ENCODE measurements at regions not wholly inside any gene's neighbourhood (a gene's known extent, or its start where the extent isn't known, plus 50 kb on each side); places are given as distances from the start of the nearest gene placed in this dataset.

DNA sequence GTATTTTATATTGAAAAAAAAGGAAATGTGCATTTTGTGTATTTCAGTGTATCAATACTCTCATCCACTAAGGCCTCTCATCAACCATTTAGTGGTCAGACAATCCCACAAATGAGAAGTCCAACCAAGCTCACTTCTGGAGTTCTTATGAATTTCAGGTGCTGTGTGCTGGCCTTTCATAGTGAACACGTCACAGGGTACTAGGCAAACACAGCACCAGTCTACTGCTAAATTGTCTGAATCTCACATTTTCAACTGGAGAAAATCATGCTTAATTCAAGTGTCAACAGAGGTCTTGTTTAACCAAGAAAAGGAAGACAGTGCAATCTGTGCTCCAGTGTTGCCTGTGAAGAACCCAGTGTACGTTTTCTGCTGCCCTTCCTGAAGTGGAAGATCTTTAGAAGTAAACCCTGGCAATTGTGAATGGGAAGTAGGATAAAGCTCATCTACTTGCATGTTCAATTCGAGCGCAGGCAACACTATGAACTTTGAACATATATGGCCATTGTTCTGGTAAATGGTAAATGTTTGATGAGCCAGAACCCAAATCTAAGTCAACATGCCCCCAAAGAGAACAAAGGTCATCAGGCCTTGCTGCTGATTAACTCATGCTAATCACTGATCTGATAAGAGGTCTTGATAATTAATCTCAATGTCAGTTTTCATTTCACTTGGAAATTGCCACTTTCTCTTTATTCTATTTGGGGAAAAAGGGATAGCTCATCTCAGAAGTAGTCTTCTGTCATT, 439.2 kb upstream of the SOX9 start:
- no peak for DNase-seq (ENCODE audit: insufficient read length, low spot score)
- TF ChIP-seq POLR2AphosphoS5 (IDR thresholded peaks at IDR 0.05; ENCODE audit: low read depth, low read length) (no peak), POLR2A (IDR thresholded peaks at IDR 0.05; ENCODE audit: low read depth, low read length) (no peak), SPI1 (IDR thresholded peaks at IDR 0.05; ENCODE audit: low read depth, low read length) (no peak), TAF1 (IDR thresholded peaks at IDR 0.05; ENCODE audit: low read depth, low read length) (no peak), POU2F2 (IDR thresholded peaks at IDR 0.05; ENCODE audit: low read depth, low read length) (no peak), PAX5 (IDR thresholded peaks at IDR 0.05; ENCODE audit: insufficient read depth, low read length, severe bottlenecking) (no peak)
- FAIRE-seq: no peak

DNA sequence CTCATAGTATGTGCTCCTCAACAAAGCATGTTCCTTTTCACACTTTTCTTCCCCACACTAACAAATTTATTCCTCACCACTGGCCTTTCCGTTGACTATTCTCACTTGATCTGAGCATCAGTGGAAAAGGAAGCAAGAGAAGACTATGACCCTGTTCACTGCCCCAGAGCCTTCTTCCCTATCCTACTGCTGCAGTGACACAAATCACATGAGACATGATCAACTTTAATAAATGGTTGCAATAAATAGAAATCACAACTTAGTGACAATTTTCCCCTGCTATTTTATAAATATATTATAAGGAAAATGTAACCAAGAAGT, 438.7 kb upstream of the SOX9 start:
- no peak for FAIRE-seq
- TF ChIP-seq PAX5 (IDR thresholded peaks at IDR 0.05; ENCODE audit: insufficient read depth, low read length, severe bottlenecking): no peak
- no peak for TF ChIP-seq SPI1 (IDR thresholded peaks at IDR 0.05; ENCODE audit: low read depth, low read length)
- no peak for TF ChIP-seq TAF1 (IDR thresholded peaks at IDR 0.05; ENCODE audit: low read depth, low read length)
- TF ChIP-seq POLR2A (IDR thresholded peaks at IDR 0.05; ENCODE audit: low read depth, low read length): no peak
- TF ChIP-seq POLR2AphosphoS5 (IDR thresholded peaks at IDR 0.05; ENCODE audit: low read depth, low read length): no peak
- TF ChIP-seq POU2F2 (IDR thresholded peaks at IDR 0.05; ENCODE audit: low read depth, low read length): no peak

DNA sequence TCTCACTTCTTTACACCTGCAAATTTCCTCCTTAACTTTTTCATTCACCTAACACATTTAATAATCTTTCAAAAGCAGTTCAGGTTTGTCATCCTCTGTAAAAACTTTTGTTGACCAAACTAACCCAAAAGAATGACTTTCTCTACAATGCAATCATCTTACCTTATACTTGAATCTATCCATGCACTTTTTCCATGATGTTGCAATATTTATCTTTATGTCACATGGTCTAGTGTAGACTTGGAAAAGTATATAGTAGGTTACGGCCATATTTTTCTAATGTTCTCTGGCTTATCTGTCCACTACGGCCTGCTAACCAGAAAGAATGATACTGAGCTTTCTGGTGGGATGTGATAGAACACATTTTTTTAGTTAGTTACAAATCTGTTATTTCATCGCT, 431.0 kb upstream of the SOX9 start:
- TF ChIP-seq POLR2AphosphoS5 (IDR thresholded peaks at IDR 0.05; ENCODE audit: low read depth, low read length) (no peak), PAX5 (IDR thresholded peaks at IDR 0.05; ENCODE audit: insufficient read depth, low read length, severe bottlenecking) (no peak), TAF1 (IDR thresholded peaks at IDR 0.05; ENCODE audit: low read depth, low read length) (no peak), POLR2A (IDR thresholded peaks at IDR 0.05; ENCODE audit: low read depth, low read length) (no peak), SPI1 (IDR thresholded peaks at IDR 0.05; ENCODE audit: low read depth, low read length) (no peak), POU2F2 (IDR thresholded peaks at IDR 0.05; ENCODE audit: low read depth, low read length) (no peak)
- DNase-seq (ENCODE audit: insufficient read length, low spot score) (no peak), FAIRE-seq (no peak)

More for the DNA sequence above, 438.7 kb upstream of the SOX9 start:
- DNase-seq (ENCODE audit: insufficient read length, low spot score): no peak

DNA sequence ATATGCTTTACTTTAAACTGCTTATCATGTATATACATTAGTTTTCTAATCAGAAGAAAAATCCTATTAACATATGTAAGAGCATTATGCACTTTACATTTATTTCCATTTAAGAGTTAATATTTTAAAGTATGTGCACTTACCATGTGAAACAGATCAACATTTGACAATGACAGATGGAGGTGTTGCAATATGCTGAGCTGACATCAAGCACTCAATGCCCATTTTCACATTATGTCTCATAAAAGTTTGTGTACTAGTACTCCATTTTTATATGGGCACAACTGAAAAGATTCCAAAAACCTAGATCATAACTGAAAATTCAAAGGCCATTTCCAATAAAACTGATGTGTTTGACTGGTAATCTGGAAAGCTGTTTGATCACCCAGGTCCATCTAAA, 420.9 kb upstream of the SOX9 start:
- DNase-seq (ENCODE audit: insufficient read length, low spot score): no peak
- FAIRE-seq: no peak

DNA sequence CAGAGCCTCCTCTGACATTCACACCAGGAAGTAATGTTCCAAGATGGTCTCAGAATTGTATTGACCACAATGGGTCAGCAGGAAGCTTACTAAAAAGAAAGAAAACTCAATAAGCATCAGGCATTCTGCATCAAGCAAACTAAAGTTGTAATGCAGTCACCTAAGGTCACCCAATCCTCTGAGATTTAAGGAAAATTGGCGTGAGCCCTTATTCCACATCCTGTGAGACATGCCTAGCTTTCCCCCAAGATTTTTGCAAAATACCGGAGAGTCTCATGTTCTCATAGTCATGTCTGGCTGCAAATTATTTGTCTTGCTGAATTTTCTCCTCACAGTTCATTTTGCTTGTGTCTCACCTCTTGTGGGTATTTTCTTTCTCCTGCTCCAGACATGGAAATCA, 417.1 kb upstream of the SOX9 start:
- TF ChIP-seq TAF1 (IDR thresholded peaks at IDR 0.05; ENCODE audit: low read depth, low read length) (no peak), POU2F2 (IDR thresholded peaks at IDR 0.05; ENCODE audit: low read depth, low read length) (no peak), PAX5 (IDR thresholded peaks at IDR 0.05; ENCODE audit: insufficient read depth, low read length, severe bottlenecking) (no peak), POLR2A (IDR thresholded peaks at IDR 0.05; ENCODE audit: low read depth, low read length) (no peak), POLR2AphosphoS5 (IDR thresholded peaks at IDR 0.05; ENCODE audit: low read depth, low read length) (no peak), SPI1 (IDR thresholded peaks at IDR 0.05; ENCODE audit: low read depth, low read length) (no peak)
- DNase-seq (ENCODE audit: insufficient read length, low spot score): no peak
- no peak for FAIRE-seq

More for the DNA sequence above, 420.9 kb upstream of the SOX9 start:
- no peak for TF ChIP-seq POLR2A (IDR thresholded peaks at IDR 0.05; ENCODE audit: low read depth, low read length)
- TF ChIP-seq TAF1 (IDR thresholded peaks at IDR 0.05; ENCODE audit: low read depth, low read length): no peak
- no peak for TF ChIP-seq PAX5 (IDR thresholded peaks at IDR 0.05; ENCODE audit: insufficient read depth, low read length, severe bottlenecking)
- no peak for TF ChIP-seq POU2F2 (IDR thresholded peaks at IDR 0.05; ENCODE audit: low read depth, low read length)
- no peak for TF ChIP-seq SPI1 (IDR thresholded peaks at IDR 0.05; ENCODE audit: low read depth, low read length)
- TF ChIP-seq POLR2AphosphoS5 (IDR thresholded peaks at IDR 0.05; ENCODE audit: low read depth, low read length): no peak

GRCh38 chr17:71709271-71709890, 411.4 kb upstream of the SOX9 start:
- DNase-seq (ENCODE audit: insufficient read length, low spot score) (no peak), FAIRE-seq (no peak)
- TF ChIP-seq POLR2A (IDR thresholded peaks at IDR 0.05; ENCODE audit: low read depth, low read length): no peak
- TF ChIP-seq POLR2AphosphoS5 (IDR thresholded peaks at IDR 0.05; ENCODE audit: low read depth, low read length): no peak
- TF ChIP-seq TAF1 (IDR thresholded peaks at IDR 0.05; ENCODE audit: low read depth, low read length): no peak
- TF ChIP-seq SPI1 (IDR thresholded peaks at IDR 0.05; ENCODE audit: low read depth, low read length): no peak
- TF ChIP-seq POU2F2 (IDR thresholded peaks at IDR 0.05; ENCODE audit: low read depth, low read length): no peak
- TF ChIP-seq PAX5 (IDR thresholded peaks at IDR 0.05; ENCODE audit: insufficient read depth, low read length, severe bottlenecking): no peak

GRCh38 chr17:71709946-71710345, 410.9 kb upstream of the SOX9 start:
- DNase-seq (ENCODE audit: insufficient read length, low spot score): no peak
- no peak for TF ChIP-seq PAX5 (IDR thresholded peaks at IDR 0.05; ENCODE audit: insufficient read depth, low read length, severe bottlenecking)
- no peak for TF ChIP-seq POU2F2 (IDR thresholded peaks at IDR 0.05; ENCODE audit: low read depth, low read length)
- no peak for TF ChIP-seq TAF1 (IDR thresholded peaks at IDR 0.05; ENCODE audit: low read depth, low read length)
- TF ChIP-seq SPI1 (IDR thresholded peaks at IDR 0.05; ENCODE audit: low read depth, low read length): no peak
- TF ChIP-seq POLR2A (IDR thresholded peaks at IDR 0.05; ENCODE audit: low read depth, low read length): no peak
- TF ChIP-seq POLR2AphosphoS5 (IDR thresholded peaks at IDR 0.05; ENCODE audit: low read depth, low read length): no peak
- no peak for FAIRE-seq

- no peak for FAIRE-seq
- no peak for DNase-seq (ENCODE audit: insufficient read length, low spot score)
- TF ChIP-seq POLR2AphosphoS5 (IDR thresholded peaks at IDR 0.05; ENCODE audit: low read depth, low read length): no peak
- TF ChIP-seq POLR2A (IDR thresholded peaks at IDR 0.05; ENCODE audit: low read depth, low read length): no peak
These were observed 410.0 kb upstream of the SOX9 start for GRCh38 chr17:71710816-71711215.

- DNase-seq (ENCODE audit: insufficient read length, low spot score): no peak
- TF ChIP-seq POLR2A (IDR thresholded peaks at IDR 0.05; ENCODE audit: low read depth, low read length) (no peak), PAX5 (IDR thresholded peaks at IDR 0.05; ENCODE audit: insufficient read depth, low read length, severe bottlenecking) (no peak), TAF1 (IDR thresholded peaks at IDR 0.05; ENCODE audit: low read depth, low read length) (no peak), SPI1 (IDR thresholded peaks at IDR 0.05; ENCODE audit: low read depth, low read length) (no peak), POU2F2 (IDR thresholded peaks at IDR 0.05; ENCODE audit: low read depth, low read length) (no peak), POLR2AphosphoS5 (IDR thresholded peaks at IDR 0.05; ENCODE audit: low read depth, low read length) (no peak)
- no peak for FAIRE-seq
These were observed 407.0 kb upstream of the SOX9 start for GRCh38 chr17:71713846-71714245.
